Right renal pelvis (tissue), 4 donors: ENCODE measurements at regions not wholly inside any gene's neighbourhood (a gene's known extent, or its start where the extent isn't known, plus 50 kb on each side); places are given as distances from the start of the nearest gene placed in this dataset.
A peak's percentile ranks its signal among the peaks of the same experiment; 100 is the strongest.
"Not testable (repeated sequence)": the region's sequence is repeated elsewhere in the genome, so short reads cannot be mapped to it uniquely, and the experiment has no call there.

Experiments
- DNase-seq, 4 donors: peaks; one replicate each; pipeline ENCODE4 v3.0.0-alpha.2; 2013; ENCODE audit warnings: low read depth in 4 of 4, low spot score in 3 of 4, missing footprints in 1 of 4

DNA sequence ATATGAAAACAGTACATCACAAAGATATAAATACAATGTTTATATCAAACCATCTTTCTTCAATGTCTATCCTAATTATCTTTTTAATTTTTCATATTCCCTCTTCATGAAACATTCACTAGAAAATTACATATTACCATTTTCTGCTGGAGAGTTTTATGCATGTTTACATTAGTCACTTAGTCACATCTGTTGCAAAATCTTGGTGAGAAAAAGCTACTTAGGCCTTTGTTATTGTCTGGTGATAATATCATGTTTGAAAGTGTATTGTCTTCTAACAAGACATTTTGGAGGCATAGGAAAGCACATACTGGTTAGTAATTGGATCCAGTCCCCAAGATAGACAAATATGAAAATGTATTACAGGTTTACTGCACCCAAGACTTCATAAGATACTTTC lies 163.6 kb downstream of the GNAI1 start:
- DNase-seq = no peak

DNA sequence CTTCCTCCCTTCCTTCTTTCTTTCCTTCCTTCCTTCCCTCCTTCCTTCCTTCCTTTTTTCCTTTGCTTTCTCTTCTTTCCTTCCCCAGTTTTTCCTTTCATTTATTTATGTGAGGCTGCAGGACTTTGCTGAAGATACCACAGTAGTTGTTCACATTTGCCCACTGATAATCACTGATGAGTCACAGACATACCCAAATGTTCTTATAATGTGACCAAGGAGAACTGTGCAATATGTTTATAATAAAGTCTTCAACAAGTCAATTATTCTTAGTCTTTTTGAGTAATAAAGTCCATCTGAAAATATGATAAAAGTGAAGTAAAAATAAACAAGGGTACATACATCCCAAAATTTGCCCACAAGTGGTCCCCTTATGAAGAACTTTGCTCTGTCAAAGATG lies 159.7 kb downstream of the GNAI1 start:
- no peak for DNase-seq

DNA sequence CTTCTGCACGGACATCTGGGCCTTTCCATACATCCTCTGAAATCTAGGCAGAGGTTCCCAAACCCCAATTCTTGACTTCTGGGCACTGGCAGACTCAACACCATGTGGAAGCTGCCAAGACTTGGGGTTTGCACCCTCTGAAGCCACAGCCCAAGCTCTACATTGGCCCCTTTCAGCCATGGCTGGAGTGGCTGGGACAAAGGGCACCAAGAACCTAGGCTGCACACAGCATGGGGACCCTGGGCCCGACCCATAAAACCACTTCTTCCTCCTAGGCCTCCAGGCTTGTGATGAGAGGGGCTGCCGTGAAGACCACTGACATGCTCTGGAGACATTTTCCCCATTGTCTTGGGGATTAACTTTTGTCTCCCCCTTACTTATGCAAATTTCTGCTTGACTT lies 158.0 kb downstream of the GNAI1 start:
- not testable (repeated sequence) for DNase-seq

DNA sequence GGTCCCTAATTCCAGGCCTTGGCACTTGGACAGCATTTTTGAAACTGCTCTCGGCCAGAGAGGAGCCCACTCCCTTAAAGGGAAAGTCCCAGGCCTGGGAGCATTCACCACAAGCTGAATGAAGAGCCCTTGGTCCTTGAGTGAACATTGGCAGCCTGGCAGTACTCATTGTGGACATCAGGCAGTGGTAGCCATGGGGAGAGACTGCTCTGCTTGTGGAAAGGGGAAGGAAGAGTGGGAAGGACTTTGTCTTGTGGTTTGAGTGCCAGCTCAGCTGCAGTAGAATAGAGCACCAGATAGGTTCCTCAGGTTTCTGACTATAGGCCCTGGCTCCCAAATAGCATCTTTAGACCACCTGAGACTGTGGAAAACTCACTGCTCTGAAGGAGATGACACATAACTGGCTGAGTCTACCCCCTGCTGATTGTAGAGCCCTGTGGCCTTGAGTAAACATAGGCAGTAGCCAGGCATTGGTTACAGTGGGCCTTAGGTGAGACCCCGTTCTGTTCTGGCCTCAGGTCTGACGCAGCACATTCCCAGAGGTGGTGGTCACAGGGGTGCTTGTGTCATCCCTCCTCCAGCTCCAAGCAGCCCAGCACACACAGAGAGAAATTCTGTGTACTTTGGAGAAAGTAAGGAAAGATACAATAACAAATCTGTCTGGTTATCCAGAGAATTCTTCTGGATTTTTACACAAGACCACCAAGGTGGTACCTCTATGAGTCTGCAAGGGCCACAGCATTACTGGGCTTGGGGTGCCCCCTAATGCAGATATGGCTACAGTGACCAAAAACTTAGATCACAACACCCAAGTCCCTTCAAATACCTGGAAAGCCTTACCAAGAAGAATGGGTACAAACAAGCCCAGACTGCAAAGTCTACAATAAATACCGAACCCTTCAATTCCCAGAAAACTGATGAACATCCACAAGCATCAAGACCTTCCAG lies 153.8 kb downstream of the GNAI1 start:
- DNase-seq = no peak

DNA sequence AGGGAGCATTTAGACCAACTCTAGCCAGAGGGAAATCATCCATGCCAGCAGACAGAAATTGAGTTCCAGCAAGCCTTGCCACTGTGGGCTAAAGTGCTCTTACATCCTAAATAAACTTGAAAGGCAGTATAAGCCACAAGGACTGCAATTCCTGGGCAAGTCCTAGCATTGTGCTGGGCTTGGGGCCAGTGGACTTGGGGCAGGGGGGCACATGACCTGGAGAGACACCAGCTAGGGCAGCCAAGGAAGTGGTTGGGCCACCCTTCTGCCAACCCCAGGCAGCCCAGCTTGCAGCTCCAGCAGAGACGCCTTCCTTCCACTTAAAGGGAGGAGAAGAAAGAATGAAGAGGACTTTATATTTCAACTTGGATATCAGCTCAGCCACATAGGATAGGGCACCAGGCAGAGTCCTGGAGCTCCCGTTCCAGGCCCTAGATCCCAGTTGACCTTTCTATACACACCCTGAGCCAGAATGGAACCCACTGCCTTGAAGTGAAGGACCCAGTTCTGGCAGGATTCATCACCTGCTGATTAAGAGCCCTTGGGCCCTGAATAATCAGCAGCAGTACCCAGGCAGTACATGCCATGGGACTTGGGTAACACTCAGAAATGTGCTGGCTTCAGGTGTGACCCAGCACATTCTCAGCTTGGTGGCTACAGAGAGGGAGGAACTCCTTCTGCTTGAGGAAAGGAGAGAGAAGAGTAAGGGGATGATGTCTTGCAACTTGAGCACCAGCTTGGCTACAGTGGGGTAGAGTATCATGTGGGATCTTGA lies 153.0 kb downstream of the GNAI1 start:
- DNase-seq = no peak

DNA sequence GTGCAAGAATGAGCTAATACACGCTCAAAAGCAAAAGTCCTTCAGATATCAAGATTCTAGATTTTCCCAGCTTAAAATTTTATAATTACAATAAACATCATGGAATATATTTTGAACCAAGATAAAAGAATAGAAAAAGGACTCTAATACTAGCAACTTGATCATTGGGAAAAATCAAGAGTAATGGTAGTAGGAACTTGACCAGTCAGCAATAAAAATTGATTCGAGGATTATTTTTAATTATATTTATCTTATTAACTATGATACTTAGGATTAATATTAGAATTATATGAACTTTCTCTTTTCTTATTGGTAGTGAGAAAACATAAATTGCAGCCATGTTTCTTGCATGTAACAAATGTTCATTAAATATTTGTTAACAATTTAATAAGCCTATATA lies 152.0 kb downstream of the GNAI1 start:
- no peak for DNase-seq

DNA sequence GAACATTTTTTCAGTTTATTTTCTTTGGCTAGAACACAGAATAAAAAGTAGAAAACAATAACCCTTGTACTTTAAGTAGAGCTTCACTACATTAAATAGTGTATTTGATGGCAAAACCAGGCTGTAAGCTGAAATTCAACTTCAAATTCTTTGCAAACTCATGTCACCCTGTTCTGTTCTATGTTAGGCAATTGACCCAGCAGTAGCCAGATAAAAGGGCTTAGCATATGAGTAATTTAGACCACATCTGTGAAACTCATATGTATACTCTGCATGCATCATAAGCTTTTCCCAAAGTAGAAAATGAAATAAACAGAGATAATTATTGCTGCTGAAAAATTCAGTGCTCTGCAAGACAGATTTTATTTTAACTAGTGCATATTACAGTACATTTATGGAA lies 150.2 kb downstream of the GNAI1 start:
- no peak for DNase-seq

DNA sequence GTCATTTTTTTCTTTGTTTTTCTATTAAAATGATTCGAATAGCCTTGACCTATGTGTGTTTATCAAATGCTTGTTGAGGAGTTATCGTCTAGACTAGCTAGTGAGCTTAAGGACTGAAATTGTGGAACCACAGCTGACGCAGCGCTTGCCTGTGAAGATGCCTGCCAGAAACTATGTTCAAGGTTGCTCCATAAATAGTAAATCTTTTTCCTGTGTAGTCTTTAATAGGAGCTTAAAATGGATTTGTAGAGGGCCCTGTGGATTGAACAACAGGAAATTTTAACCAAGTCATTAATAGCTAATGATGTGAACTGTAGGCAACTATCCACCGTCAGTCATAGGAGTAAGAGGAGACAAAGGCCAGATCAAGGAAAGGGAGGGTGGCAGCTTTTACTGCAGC lies 145.1 kb downstream of the GNAI1 start:
- DNase-seq = no peak

DNA sequence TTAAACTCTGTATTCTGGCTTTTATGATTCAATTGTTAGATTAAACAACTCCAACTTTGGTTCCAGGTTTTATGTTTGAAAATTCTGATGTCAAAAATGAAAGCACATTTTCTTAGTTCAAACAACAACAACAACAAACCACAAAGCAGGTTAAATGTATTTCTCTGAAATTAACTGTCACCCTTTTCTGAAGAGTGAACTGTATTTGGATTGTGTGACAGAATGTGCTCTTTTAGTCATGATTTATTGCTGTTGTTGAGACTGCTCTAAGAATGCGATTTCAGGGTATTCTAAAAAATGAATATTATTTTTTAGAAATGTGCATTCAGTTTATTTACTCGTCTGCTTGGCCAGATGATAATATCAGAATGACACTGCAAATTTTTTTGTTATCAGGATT lies 144.1 kb downstream of the GNAI1 start:
- no peak for DNase-seq

DNA sequence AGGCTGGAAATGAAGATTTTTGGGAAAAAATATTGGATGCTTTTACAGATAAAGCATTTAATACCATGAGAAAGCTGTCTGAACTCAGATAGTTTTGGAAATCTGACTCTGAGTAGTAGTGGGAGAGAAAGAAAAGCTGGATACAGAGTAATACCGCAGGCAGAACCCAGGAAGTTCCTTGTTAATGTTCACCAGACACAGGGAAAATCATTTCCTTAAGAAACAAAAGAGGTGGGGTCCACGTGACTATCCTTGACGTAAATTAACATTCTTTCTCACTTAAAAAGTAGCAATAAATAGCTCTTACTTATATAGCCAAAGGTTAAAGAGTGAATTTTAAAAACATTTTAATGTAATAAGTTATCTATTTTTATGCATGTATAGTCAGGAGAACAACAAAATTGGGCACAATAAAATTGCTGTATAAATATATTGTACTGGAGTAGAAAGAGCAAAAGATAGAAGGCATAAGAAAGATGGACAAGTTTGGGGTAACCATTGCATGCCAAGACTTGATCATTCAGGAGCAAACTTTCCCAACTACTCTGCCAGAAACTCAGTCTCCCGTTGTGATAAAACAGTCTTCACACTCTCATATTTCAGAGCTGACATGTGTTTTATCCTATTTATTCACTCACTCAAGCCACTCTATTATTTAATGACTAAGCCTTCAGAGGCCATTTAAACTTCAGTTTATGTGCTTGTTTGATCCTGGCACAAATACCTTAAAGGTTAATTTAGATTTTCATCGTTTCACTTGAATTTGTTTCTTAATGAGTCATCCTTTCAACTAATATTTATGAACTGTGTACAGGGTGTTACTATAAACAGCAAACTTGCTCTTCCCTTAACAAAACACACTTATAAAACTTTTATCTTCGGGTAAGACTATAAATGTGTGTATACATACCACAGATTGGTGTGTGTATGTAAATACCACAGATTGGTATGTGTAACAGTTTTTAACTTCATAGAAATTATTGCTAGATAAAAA lies 143.1 kb downstream of the GNAI1 start:
- DNase-seq = peak in 2 of 4 donors; percentile 39 to 50
